Neural cell (in vitro differentiated cells): ENCODE measurements at regions not wholly inside any gene's neighbourhood (a gene's known extent, or its start where the extent isn't known, plus 50 kb on each side); places are given as distances from the start of the nearest gene placed in this dataset.

Experiments used
- H2AFZ ChIP-seq: fragments of 200-600, 300-800 bp; sonication (generic), shearing (Covaris generic); 2 replicates; pipeline ENCODE4 v1.6.0; 2014; ENCODE audit warnings: low read depth, mild to moderate bottlenecking, antibody characterized with exemption, low read length, moderate library complexity
- H3F3A ChIP-seq: fragments of 200-600 bp; shearing (Covaris generic); 2 replicates; pipeline ENCODE4 v1.6.1; 2016; ENCODE audit warnings: mild to moderate bottlenecking, moderate library complexity, mixed read lengths, antibody characterized with exemption, low read length; ENCODE audit not compliant: insufficient read depth, poor library complexity, severe bottlenecking
- H3K27ac ChIP-seq: fragments of 200-600, 300-800 bp; sonication (generic), shearing (Covaris generic); 2 replicates; pipeline ENCODE4 v1.5.1; 2014; ENCODE audit warnings: mild to moderate bottlenecking, low read length, moderate library complexity
- H3K27me3 ChIP-seq: fragments of 300-800, 200-600 bp; sonication (generic), shearing (Covaris generic); 2 replicates; pipeline ENCODE4 v1.6.0; 2014; ENCODE audit warnings: mild to moderate bottlenecking, low read depth, low read length, moderate library complexity; ENCODE audit not compliant: insufficient read depth
- H3K36me3 ChIP-seq: fragments of 300-800, 200-600 bp; sonication (generic), shearing (Covaris generic); 2 replicates; pipeline ENCODE4 v1.5.1; 2014; ENCODE audit warnings: mild to moderate bottlenecking, antibody characterized with exemption, low read length, moderate library complexity; ENCODE audit not compliant: insufficient read depth
- H3K4me2 ChIP-seq: fragments of 300-800, 200-600 bp; sonication (generic), shearing (Covaris generic); 2 replicates; pipeline ENCODE4 v1.6.0; 2014; ENCODE audit warnings: mild to moderate bottlenecking, low read length
- H3K4me3 ChIP-seq: fragments of 300-800, 200-600 bp; sonication (generic), shearing (Covaris generic); 2 replicates; pipeline ENCODE4 v1.5.1; 2014; ENCODE audit warnings: mild to moderate bottlenecking, low read length, moderate library complexity
- H3K79me2 ChIP-seq: fragments of 200-600 bp; shearing (Covaris generic); replicated peaks from 2 replicates; pipeline ENCODE4 v1.6.0; 2014; ENCODE audit warnings: mild to moderate bottlenecking, low read length, moderate library complexity; ENCODE audit not compliant: insufficient read depth
- H3K9ac ChIP-seq: fragments of 300-800, 200-600 bp; sonication (generic), shearing (Covaris generic); 2 replicates; pipeline ENCODE4 v1.6.1; 2016; ENCODE audit warnings: mild to moderate bottlenecking, low read length, mixed read lengths
- H3K9me2 ChIP-seq: fragments of 200-600 bp; shearing (Covaris generic); 2 replicates; pipeline ENCODE4 v1.6.1; 2016; ENCODE audit warnings: mild to moderate bottlenecking, low read length, mixed read lengths; ENCODE audit not compliant: insufficient read depth
- H3K9me3 ChIP-seq: fragments of 200-600, 300-800 bp; sonication (generic), shearing (Covaris generic); 2 replicates; pipeline ENCODE4 v1.6.1; 2016; ENCODE audit warnings: mild to moderate bottlenecking, mixed run types, low read length, moderate library complexity, mixed read lengths
- H4K20me1 ChIP-seq: fragments of 200-600 bp; shearing (Covaris generic); 2 replicates; pipeline ENCODE4 v1.6.1; 2016; ENCODE audit warnings: mild to moderate bottlenecking, mixed run types; ENCODE audit not compliant: insufficient read depth
- CTCF ChIP-seq: fragments of 450-650 bp; IDR thresholded peaks from 2 replicates; pipeline ENCODE4 v1.5.1; 2014; ENCODE audit warnings: antibody characterized with exemption, mild to moderate bottlenecking, moderate library complexity; ENCODE audit not compliant: poor library complexity, severe bottlenecking
- EP300 ChIP-seq: fragments of 450-650 bp; conservative IDR thresholded peaks from 2 replicates; pipeline ENCODE4 v1.6.1; 2014; ENCODE audit warnings: antibody characterized with exemption, mild to moderate bottlenecking, moderate library complexity; ENCODE audit not compliant: poor library complexity, severe bottlenecking
- EZH2 ChIP-seq: fragments of 200-600, 300-800 bp; shearing (Covaris generic), sonication (generic); IDR thresholded peaks from 2 replicates; pipeline ENCODE4 v1.6.1; 2014; ENCODE audit warnings: antibody characterized with exemption, low read length, borderline replicate concordance, mild to moderate bottlenecking; ENCODE audit not compliant: insufficient read depth, poor library complexity, severe bottlenecking
- MXI1 ChIP-seq: fragments of 450-650 bp; conservative IDR thresholded peaks from 2 replicates; pipeline ENCODE4 v1.6.1; 2014; ENCODE audit warnings: antibody characterized with exemption, mild to moderate bottlenecking; ENCODE audit not compliant: poor library complexity, severe bottlenecking
- POLR2AphosphoS5 ChIP-seq: IDR thresholded peaks from 2 replicates; pipeline ENCODE4 v1.6.1; 2012
- RAD21 ChIP-seq: fragments of 450-650 bp; conservative IDR thresholded peaks from 2 replicates; pipeline ENCODE4 v1.6.1; 2014; ENCODE audit warnings: antibody characterized with exemption, mild to moderate bottlenecking, moderate library complexity
- REST ChIP-seq: IDR thresholded peaks from 2 replicates; pipeline ENCODE4 v1.6.1; 2012; ENCODE audit warnings: borderline replicate concordance
- SMC3 ChIP-seq: fragments of 450-650 bp; conservative IDR thresholded peaks from 2 replicates; pipeline ENCODE4 v1.6.1; 2014; ENCODE audit warnings: antibody characterized with exemption, mild to moderate bottlenecking, moderate library complexity; ENCODE audit not compliant: poor library complexity
- TAF1 ChIP-seq: IDR thresholded peaks from 2 replicates; pipeline ENCODE4 v1.6.1; 2012; ENCODE audit warnings: low read depth

- TF ChIP-seq RAD21 (no peak), CTCF (no peak), POLR2AphosphoS5 (no peak), MXI1 (no peak), EP300 (no peak), TAF1 (no peak), REST (no peak), SMC3 (no peak), EZH2 (no peak)
- no peaks in the 10 kb centered on the region for H3K36me3 ChIP-seq
- H3K27ac ChIP-seq = no peak overlapping the region
- no peaks in the 10 kb centered on the region for H3K9me3 ChIP-seq
- no peaks in the 10 kb centered on the region for H4K20me1 ChIP-seq
- H3K79me2 ChIP-seq = no peaks in the 10 kb centered on the region
- H3K4me2 ChIP-seq = no peak overlapping the region
- H3K27me3 ChIP-seq = no peaks in the 10 kb centered on the region
- no peaks in the 10 kb centered on the region for H3K9me2 ChIP-seq
- H3K9ac ChIP-seq = no peak overlapping the region
- no peaks in the 10 kb centered on the region for H3F3A ChIP-seq
- no peak overlapping the region for H3K4me3 ChIP-seq
- H2AFZ ChIP-seq = no peak overlapping the region
Observed at GRCh38 chr2:53530126-53530525, 237.5 kb upstream of the CHAC2 start.

- Histone ChIP-seq H3K27me3 (no peaks in the 10 kb centered on the region), H3K9me2 (no peaks in the 10 kb centered on the region), H3K79me2 (no peaks in the 10 kb centered on the region), H3K9ac (no peak overlapping the region), H2AFZ (no peak overlapping the region), H3K36me3 (no peaks in the 10 kb centered on the region), H4K20me1 (no peaks in the 10 kb centered on the region), H3K27ac (no peak overlapping the region), H3F3A (no peaks in the 10 kb centered on the region), H3K9me3 (no peaks in the 10 kb centered on the region), H3K4me3 (no peak overlapping the region), H3K4me2 (no peak overlapping the region)
- no peak for TF ChIP-seq EZH2
- no peak for TF ChIP-seq MXI1
- no peak for TF ChIP-seq SMC3
- no peak for TF ChIP-seq RAD21
- TF ChIP-seq CTCF = no peak
- no peak for TF ChIP-seq REST
- no peak for TF ChIP-seq POLR2AphosphoS5
- no peak for TF ChIP-seq TAF1
- no peak for TF ChIP-seq EP300
Observed at GRCh38 chr2:53527056-53527455, 240.5 kb upstream of the CHAC2 start.
